CD4-positive, alpha-beta T cell treated with Interleukin-4 for 1 hour (primary cell): ENCODE measurements at regions not wholly inside any gene's neighbourhood (a gene's known extent, or its start where the extent isn't known, plus 50 kb on each side); places are given as distances from the start of the nearest gene placed in this dataset.

Experiments
- DNase-seq, 2 donors: peaks; one replicate each; pipeline ENCODE4 v3.0.0-alpha.2; 2020 to 2022

- DNase-seq, result no peak
Measured at GRCh38 chr13:58531614-58532013, 900.1 kb downstream of the PCDH17 start.

- DNase-seq, result no peak
Measured at GRCh38 chr13:58542530-58542929, 911.0 kb downstream of the PCDH17 start.

- DNase-seq, result no peak
Measured at GRCh38 chr13:58547419-58547818, 915.9 kb downstream of the PCDH17 start.

- no peak for DNase-seq
Measured at GRCh38 chr13:58566176-58566575, 934.6 kb downstream of the PCDH17 start.

GRCh38 chr13:58573743-58574142 lies 942.2 kb downstream of the PCDH17 start:
- no peak for DNase-seq

GRCh38 chr13:58574791-58575190 lies 943.2 kb downstream of the PCDH17 start:
- DNase-seq, result no peak

GRCh38 chr13:58579468-58579867 lies 947.9 kb downstream of the PCDH17 start:
- DNase-seq, result no peak

- no peak for DNase-seq
Measured at GRCh38 chr13:58583966-58584365, 952.4 kb downstream of the PCDH17 start.

GRCh38 chr13:58584610-58585009 lies 953.1 kb downstream of the PCDH17 start:
- DNase-seq, result no peak

- DNase-seq, result no peak
Measured at GRCh38 chr13:58587183-58587582, 955.6 kb downstream of the PCDH17 start.

- DNase-seq, result no peak
Measured at GRCh38 chr13:58592052-58592451, 960.5 kb downstream of the PCDH17 start.

GRCh38 chr13:58592786-58593185 lies 961.2 kb downstream of the PCDH17 start:
- no peak for DNase-seq

GRCh38 chr13:58594747-58595600 lies 963.4 kb downstream of the PCDH17 start:
- no peak for DNase-seq

- no peak for DNase-seq
Measured at GRCh38 chr13:58597552-58597951, 966.0 kb downstream of the PCDH17 start.

GRCh38 chr13:58598241-58598640 lies 966.7 kb downstream of the PCDH17 start:
- DNase-seq, result no peak

GRCh38 chr13:58611117-58611516 lies 979.6 kb downstream of the PCDH17 start:
- no peak for DNase-seq

GRCh38 chr13:58617880-58618665 lies 986.5 kb downstream of the PCDH17 start:
- DNase-seq, result no peak

GRCh38 chr13:58619396-58620113 lies 988.0 kb downstream of the PCDH17 start:
- DNase-seq, result no peak

- DNase-seq, result no peak
Measured at GRCh38 chr13:58620176-58620575, 988.6 kb downstream of the PCDH17 start.

GRCh38 chr13:58625703-58626389 lies 994.3 kb downstream of the PCDH17 start:
- DNase-seq, result no peak

- no peak for DNase-seq
Measured at GRCh38 chr13:58630794-58631193, 999.2 kb downstream of the PCDH17 start.

GRCh38 chr13:58633226-58633625 lies 1001.7 kb downstream of the PCDH17 start:
- DNase-seq, result no peak

- no peak for DNase-seq
Measured at GRCh38 chr13:58655086-58655485, 1023.5 kb downstream of the PCDH17 start.
